Cardiac septum (tissue), 1 donor: ENCODE measurements at regions not wholly inside any gene's neighbourhood (a gene's known extent, or its start where the extent isn't known, plus 50 kb on each side); places are given as distances from the start of the nearest gene placed in this dataset.

ENCODE experiments used
- DNase-seq: peaks from one replicate; pipeline ENCODE4 v3.0.0-alpha.2; 2020; ENCODE audit warnings: low spot score
- intact Hi-C: fragments of 100-400 bp; cut with DNase I; formaldehyde crosslinking; loops from one replicate; pipeline ENCODE4 v1.14.0; 2022
- donor health status: DM: no; HTN: no; CAD: no.

DNA sequence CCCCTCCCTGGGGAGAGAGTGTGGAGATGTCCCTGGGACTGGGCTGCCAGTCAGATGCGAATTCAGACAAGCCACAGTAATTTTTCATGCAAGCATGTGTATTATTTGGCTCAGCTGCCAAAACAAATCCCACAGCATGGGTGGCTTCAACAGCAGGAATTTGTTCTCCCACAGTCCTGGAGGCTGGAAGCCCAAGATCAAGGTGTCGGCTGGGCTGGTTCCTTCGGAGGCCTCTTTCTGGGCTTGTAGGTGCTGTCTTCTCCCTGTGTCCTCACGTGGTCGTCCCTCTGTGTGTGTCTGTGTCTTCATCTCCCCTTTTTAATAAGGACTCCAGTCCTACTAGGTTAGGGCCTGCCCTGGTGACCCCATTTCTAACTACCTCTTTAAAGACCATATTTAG, 91.9 kb upstream of the ACTRT2 start:
- no peak for DNase-seq
- intact Hi-C loops: no loop called here

DNA sequence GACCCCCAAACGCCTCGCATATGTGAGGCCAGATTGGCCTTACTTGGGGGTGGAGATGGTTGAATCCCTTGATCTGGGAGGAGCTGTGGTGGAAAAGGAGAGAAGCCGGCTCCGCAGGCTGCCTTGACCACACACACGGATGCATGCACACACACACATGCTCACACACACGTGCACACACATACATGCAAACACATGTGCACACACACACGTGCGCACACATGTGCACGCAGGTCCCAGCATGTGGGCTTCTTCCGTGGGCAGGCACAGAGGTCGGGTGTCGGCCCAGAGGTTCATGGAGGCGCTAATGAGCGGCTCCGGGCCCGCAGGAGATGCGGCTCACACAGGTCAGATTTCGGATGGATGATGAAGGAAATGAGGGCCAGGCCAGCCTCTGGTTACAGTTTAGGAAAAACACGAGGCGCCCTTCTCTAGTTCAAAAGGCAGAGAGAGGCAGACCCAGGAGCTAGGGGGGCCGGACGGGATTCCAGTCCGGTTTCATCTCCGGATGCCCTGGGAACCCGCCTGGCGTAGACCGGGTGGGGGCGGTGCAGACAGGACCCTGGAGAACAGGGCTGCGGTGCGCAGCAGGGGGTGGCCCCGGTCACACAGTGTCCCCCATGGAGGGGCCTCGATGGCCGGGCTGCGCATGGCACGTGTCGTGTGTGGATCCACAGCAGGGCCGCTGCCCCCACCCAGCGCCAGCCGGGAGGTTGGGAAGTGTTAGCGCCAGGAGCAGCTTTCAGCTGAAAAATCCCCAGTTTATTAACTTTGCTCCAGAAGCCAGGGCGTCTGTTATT, 91.1 kb upstream of the ACTRT2 start:
- intact Hi-C loops: no loop called here
- DNase-seq: no peak

DNA sequence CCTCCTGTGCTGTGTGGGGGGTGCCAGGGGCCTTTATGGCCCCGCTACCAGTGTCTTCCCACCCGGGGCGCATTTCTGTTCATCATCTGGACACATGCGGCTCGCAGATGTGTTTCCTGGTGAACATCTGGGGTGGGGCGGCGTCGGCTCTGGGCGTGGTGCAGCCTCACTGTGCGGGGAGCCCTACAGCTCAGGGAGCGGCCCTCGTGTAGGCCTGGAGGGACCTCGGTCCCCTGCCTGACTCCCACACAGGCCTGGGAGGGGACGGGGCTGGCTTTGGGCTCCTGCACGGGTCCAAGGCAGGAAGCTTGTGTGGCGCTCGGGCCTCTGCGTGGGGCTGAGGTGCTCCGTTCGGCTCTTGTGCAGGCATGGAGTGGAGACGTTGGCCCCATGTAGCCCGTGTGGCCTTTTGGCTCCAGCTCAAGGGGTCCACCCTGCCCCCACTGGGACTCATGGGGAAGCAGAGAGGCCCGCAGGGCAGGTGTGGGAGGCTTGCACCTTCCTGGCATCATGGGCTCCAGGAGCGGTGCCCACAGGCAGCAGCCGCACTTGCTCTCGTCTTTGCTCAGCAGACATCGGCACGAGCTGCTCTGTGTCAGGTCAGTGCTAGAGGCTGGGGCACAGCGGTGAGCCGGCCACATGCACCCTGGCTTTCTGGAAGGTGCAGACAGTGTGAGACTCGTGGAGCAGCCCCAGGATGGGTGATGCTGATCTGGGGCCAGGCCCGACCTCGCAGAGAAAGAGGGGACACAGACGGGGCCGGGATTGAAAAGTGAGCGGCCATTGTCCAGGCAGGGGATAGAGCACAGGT, 90.1 kb upstream of the ACTRT2 start:
- intact Hi-C loops: no loop called here
- DNase-seq: no peak

DNA sequence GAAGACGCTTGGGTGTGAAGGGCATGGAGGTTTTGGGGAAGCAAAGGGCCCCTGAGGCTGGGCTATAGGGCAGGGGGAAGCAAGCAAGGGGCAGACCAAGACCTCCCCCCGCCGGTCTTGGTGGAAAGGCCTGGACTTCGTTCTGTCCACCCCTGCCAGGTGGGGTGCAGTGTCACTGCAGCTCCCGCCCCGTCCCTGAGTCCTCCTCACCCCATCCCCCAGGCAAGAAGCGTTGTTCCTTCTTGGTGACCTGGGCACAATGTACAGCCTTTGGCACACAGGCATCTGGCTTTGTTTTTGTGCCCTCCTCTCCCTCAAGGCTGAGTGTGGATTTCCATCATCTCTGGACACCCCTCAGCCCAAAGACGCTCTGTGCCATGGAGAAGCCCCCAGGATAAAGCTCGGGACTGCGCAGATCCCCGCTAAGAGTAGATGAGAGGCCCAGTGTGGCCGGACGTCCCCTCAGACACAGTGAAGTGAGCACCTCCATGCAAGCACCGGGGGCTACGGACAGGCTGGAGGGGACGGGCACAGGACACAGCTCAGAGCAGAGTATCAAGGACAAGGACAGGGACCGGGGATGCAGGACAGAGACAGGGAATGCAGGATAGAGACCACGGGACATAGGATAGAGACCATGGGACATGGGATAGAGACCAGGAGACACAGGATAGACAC, 89.4 kb upstream of the ACTRT2 start:
- DNase-seq: no peak

DNA sequence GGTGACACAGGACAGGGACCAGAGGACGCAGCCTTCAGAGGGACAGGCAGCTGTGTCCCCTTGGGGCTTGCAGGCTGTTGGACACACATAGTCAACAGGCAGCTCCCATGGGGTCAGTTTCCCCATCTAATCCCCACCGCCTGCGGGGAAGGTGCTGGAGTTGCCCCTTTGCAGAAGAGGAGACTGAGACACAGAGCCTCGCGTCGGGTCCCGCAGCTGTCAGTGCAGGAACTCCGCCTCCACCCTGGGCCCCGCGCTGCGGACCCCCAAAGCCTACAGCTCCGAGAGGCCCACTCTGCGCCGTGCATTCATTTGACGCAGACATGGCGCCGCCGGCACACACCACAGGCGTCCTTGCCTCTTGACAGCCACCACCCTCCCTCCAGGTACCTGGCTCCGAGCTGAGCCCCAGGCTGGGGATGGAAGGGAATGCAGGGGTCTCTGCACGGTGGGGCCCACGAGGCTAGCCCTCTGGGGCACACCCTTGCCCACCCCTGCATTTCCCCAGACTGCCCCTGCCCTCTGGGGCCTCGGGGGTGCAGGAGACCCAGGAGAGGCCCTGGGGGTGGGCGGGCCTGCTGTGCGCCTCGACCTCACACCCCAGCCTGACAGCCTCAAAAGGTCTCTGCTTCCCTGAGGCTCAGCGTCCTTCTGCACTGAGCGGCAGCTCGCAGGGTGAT, 88.5 kb upstream of the ACTRT2 start:
- no peak for DNase-seq
- intact Hi-C loops: no loop called here

More for the DNA sequence above, 89.4 kb upstream of the ACTRT2 start:
- intact Hi-C loops: no loop called here

DNA sequence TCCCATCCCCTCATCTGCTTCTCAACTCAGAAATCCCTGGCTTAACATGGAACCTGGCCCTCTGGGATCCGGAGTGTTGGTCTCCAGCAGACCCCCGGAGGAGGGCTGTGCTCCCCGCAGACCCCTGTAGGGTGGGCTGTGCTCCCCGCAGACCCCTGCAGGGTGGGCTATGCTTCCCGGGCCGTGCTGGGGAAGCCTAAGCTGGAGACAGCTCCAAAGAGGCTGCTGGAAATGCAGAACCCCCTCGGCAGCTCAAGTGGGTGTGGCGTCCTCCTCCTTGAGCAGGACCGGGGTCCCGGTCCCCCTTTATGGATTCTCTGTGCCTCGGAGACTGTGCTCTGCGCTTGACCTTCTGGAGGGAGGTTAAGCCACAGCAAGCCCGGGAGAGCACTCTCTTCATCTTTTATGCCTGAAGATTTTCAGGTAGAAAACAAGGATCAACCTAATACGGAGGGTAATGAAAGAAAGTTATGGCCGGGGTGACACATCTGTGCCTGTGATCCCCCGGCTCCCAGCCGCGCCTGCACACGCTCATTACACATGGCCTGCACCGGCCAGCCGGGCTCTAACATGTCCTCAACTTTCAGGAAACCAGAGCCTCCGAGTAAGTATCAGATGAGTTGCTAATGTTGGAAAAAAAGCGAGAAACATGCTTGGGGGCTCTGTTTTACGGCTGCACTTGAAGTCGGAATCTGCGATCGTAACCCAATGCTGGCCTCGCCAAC, 87.7 kb upstream of the ACTRT2 start:
- intact Hi-C loops: no loop called here
- DNase-seq: no peak

DNA sequence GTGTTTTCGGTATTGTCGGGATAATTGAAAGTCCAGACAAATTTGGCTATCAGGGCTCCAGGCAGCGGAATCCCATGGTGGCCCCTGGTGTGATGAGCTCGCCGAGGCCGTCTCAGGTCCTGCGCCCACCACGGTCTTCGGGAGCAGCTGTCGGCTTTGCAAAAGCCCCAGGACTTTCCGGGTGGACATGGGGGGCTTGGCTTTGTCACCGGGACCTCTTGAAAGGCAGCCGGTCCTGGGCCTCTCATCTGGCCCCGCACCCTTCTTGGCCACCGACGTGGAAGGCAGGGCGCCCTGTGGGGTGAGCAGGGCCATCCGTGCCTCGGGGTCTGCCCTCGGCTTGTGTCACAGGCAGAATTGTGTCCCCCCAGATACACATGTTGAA, 87.1 kb upstream of the ACTRT2 start:
- no peak for DNase-seq
- intact Hi-C loops: no loop called here

DNA sequence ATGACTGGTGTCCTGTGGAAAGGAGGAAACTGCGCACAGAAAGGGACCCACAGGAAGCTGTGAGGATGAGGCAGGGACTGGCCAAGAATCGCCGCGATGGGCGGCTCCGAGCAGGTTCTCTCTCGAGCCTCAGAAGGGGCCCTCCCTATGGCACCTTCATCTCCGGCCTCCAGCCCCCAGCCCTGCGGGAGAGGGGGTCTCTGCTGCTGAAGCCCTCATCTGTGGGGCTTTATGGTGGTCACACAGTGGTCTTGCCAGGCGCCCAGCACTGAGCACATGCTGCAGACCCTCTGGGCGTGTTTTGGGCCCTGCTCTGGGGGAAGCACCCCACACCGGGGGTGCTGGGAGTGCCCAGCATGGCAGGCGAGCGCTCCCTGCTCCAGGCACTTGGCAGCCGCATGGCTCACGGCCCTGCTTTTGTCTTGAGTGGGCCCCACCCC, 86.6 kb upstream of the ACTRT2 start:
- DNase-seq: no peak
- intact Hi-C loops: no loop called here

DNA sequence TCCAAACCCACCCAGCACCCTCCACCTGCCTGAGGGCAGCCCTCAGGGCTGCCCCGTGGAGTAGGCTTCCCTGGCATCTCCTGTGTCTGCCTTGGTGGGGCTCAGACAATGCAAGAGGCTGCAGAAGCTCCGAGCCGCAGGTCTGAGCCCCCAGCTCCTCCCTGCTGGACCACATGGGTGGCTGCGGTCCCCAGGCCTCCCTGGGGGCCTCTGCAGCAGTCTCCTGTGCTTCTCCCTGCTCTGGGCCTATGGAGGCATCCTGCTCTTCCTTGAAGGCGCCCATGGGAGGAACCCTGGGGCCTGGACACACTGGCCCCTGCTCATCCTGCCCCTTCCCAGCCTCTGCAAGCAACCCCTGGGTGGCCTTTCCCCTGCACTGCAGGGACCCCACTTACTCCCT, 86.1 kb upstream of the ACTRT2 start:
- DNase-seq: no peak
- intact Hi-C loops: no loop called here

DNA sequence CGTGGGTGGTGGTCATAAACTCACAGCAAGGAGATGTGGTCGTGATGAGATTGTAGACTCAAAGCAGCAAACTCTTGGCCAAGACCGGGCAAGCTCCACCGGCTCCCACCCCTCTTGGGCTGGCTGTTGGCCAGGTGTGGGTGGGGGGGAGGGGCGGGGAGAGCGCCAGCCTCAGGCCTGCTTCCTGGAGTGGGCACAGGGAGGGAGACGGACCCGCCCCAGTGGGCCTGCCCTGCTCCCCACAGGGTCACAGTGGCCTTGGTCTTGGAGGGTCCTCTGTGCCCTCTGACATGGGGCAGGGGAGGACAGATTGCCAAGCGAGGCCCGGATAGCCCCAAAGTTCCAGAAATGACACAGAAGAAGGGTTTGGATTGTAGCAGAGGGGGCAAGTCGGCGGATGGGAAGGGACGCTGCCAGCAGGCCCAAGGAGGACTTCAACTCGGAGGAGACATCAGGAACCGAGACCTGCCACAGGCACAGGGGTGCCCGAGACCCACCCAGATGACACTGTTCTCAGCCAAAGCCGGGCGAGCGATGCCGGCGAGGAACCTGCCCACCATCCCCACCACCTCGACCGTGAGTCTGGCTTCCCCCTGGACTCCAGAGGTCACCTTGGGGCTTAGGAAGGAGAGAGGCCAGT, 85.4 kb upstream of the ACTRT2 start:
- intact Hi-C loops: no loop called here
- DNase-seq: no peak

DNA sequence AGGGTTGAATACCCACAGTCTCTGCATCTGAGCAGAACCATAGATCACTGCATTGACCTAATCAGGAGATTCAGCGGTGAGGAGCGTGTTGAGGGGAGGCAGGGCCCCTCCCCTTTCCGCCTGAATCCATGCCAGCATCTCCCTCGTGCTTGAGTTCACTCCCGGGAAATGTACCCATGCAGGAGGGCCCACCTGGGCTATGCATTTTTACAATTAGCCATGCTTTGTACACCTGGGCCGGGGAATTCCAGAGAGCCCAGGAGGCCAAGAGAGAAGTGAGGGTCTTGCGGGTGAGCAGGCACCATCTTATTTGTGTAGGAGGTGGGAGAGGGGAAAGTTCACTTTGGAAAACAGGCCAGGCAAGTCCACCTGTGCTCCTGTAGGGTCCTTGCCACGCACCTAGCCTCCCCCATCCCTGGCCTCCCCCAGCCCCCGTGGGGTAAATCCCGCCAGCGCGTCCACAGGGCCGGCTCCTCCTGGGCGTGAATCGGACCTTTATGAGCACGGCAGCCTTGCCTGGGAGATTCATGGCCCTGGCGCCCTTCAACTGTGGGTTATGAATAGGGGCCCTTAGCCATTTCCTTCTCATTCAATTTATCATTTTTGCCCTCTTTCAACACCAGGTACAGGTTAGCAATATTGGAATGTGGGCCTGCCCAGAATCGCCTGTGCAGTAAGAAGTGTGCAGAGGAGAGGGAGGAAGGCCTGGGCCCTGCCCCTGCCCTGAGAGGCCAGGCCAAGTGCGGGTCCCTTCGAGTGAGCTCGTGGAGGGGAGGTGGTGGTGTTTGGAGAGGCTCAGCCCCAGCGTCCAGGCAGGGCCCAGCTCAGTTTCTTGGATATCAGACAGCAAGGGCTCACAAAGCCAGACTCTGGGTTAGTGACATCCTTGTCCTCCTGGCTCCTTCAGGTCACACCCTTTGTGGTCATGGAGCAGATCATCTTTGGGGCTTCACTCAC, 84.4 kb upstream of the ACTRT2 start:
- DNase-seq: no peak
- intact Hi-C loops: no loop called here

DNA sequence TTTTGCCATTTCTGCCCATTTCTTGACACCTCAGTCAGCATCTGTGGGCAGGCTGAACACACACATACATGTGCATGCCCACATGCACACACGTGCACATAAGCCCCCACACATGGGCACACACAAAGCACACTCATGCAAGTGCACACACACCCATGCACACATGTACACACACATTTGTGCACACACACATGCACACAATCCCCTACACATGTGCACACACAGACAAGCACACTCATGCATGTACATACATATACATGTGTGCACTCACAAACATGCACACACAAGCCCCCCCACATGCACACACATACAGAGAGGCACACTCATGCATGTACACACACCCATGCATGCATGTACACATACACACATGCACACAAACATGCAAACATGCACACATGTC, 83.5 kb upstream of the ACTRT2 start:
- intact Hi-C loops: no loop called here
- DNase-seq: no peak

DNA sequence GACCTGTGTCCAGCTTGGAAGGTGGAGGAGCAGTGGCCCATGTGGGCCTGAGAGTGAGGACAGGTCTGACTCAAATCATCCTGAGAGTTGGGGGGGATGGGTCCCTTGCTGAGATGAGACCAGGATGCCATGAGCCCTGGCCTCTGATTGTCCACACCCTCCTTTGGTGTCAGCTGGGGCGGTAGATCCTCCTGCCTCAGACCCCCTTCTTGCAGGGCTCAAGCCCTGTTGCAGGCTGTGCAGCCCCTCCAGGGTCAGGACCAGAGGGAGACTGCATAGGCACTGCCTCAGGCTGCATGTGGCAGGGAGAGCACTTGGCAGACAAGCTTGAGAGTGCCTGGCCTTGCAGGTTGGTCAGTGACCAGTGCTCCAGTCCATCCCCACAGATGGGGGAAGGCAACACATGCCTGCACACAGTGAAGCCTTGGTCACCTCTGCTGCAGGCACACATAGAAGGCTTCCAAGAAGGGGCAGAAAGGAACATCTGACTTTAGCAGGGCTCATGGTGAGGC, 82.2 kb upstream of the ACTRT2 start:
- intact Hi-C loops: no loop called here
- DNase-seq: no peak

DNA sequence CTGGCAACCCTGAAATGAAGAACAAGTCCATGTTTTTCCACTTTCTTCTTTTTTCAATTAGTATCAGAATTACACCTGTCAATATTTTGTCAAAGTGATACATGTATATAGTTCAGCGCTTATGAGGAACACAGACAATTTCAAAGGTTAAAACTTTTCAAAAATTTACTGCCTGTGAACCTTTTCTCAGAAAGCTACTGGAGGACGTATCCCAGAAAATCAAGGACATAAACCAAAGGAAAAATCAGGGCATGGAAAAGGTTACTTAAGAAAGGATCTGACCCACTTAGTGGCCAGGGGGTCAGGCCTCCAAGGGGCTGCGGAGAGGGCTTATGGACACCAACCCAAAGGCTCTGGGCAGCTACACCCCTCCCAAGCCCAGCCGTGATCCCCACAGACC, 81.1 kb upstream of the ACTRT2 start:
- DNase-seq: no peak
- intact Hi-C loops: no loop called here

DNA sequence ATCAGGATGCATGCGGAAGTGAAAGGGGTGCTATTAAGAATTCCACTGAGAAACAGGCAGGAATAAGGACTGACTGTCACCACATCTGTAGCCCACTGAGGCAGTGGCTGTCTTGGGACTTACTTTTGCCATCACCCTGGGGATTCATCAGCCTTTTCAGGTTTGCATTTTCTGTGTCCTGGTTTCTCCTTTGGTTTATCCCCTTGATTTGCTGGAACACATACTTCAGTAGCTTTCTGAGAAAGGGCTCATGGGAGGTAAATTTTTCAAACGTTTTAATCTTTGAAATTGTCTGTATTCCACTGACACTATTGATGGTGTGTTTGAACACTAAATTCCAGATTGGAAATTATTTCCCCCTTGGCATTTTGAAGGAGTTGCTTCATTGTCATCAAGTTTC, 80.2 kb upstream of the ACTRT2 start:
- DNase-seq: no peak
- intact Hi-C loops: no loop called here

DNA sequence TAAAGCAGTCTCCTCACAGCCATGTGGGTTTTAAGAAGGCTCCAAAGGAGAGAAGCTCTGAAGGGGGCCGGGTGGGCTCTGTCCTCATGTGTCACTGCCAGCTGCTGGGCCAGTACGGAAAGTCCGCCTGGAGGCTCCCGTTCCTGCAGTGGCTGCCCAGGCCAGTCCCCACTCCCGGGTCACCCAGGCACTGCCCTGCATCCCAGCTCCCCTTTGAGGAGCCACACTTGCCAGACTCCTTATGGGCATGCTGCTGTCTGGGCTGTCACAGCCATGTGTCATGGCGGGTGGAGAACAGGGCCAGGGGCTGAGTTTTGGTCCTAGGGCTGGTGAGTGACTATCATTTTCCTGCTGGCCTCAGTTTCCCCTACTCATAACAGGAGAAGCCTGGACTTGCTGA, 79.4 kb upstream of the ACTRT2 start:
- intact Hi-C loops: no loop called here
- no peak for DNase-seq

DNA sequence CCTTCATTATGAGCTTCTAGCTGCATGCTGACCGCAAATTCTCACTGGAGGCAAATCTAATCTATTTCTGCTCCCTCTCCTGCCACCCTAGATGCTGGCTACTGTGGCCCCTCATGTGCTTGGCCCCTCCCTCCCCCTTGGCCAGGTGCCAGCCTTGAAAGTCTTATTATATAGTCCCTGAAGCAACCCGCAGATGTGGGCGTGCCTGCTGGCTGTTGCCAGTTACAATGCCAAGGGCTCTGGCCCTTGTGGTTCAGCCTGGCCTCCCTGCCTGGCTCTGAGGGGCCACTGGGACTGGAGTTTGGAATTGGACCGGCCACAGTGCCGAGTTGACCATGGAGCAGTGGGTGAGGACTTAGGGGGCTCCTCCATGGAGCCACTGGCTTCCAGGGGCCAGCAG, 78.9 kb upstream of the ACTRT2 start:
- intact Hi-C loops: no loop called here
- DNase-seq: no peak
